Activated naive CD8-positive, alpha-beta T cell treated with anti-CD3 and anti-CD28 coated beads, Interleukin-2, amount 10 ng/mL, durations not matched to agents 7 days and 5 days (primary cell): ENCODE measurements at regions not wholly inside any gene's neighbourhood (a gene's known extent, or its start where the extent isn't known, plus 50 kb on each side); places are given as distances from the start of the nearest gene placed in this dataset.

ENCODE experiments used
- ATAC-seq: fragments of 150-1000 bp; cut with Tn5 transposase; one replicate; pipeline ENCODE4 v1.10.0; 2021; ENCODE audit warnings: low read depth, moderate library complexity
- POLR2A ChIA-PET: fragments of 350-600 bp; sonication (Branson Sonifier 250); formaldehyde crosslinking; loops from one replicate; lab custom pipeline; 2021; ENCODE audit warnings: antibody characterized with exemption; lab: Charles Lee
- DNase-seq: peaks from one replicate; pipeline ENCODE4 v3.0.0; 2021
- H3K27ac Mint-ChIP-seq: one replicate; pipeline ENCODE4 v1.8.0; 2022; ENCODE audit warnings: mild to moderate bottlenecking, mixed read lengths
- H3K27me3 Mint-ChIP-seq: one replicate; pipeline ENCODE4 v1.8.0; 2022; ENCODE audit warnings: mild to moderate bottlenecking, moderate library complexity, mixed read lengths
- H3K36me3 Mint-ChIP-seq: one replicate; pipeline ENCODE4 v1.8.0; 2021; ENCODE audit warnings: mild to moderate bottlenecking, mixed read lengths
- H3K4me1 Mint-ChIP-seq: one replicate; pipeline ENCODE4 v1.8.0; 2021; ENCODE audit warnings: mixed read lengths
- H3K4me3 Mint-ChIP-seq: one replicate; pipeline ENCODE4 v1.8.0; 2022; ENCODE audit warnings: mild to moderate bottlenecking, moderate library complexity, mixed read lengths
- H3K9me3 Mint-ChIP-seq: one replicate; pipeline ENCODE4 v1.8.0; 2021; ENCODE audit warnings: mixed read lengths

GRCh38 chr20:40257763-40258162 lies 431.3 kb downstream of the MAFB start:
- Mint-ChIP-seq H3K9me3 (no peaks in the 10 kb centered on the region), H3K4me3 (no peak overlapping the region), H3K27ac (no peak overlapping the region), H3K27me3 (no peaks in the 10 kb centered on the region), H3K4me1 (no peaks in the 10 kb centered on the region), H3K36me3 (no peaks in the 10 kb centered on the region)
- ATAC-seq = no peak
- POLR2A ChIA-PET = no interaction called here
- DNase-seq = no peak

GRCh38 chr20:40255365-40255764 lies 433.7 kb downstream of the MAFB start:
- DNase-seq = no peak
- H3K4me1 Mint-ChIP-seq = no peaks in the 10 kb centered on the region
- no peaks in the 10 kb centered on the region for H3K27me3 Mint-ChIP-seq
- H3K4me3 Mint-ChIP-seq = no peak overlapping the region
- no peaks in the 10 kb centered on the region for H3K9me3 Mint-ChIP-seq
- no peak for ATAC-seq
- no peak overlapping the region for H3K27ac Mint-ChIP-seq
- POLR2A ChIA-PET = no interaction called here
- H3K36me3 Mint-ChIP-seq = no peaks in the 10 kb centered on the region

GRCh38 chr20:40254023-40254772 lies 434.8 kb downstream of the MAFB start:
- Mint-ChIP-seq H3K4me3 (no peak overlapping the region), H3K27ac (no peak overlapping the region), H3K9me3 (no peaks in the 10 kb centered on the region), H3K4me1 (no peaks in the 10 kb centered on the region), H3K36me3 (no peaks in the 10 kb centered on the region), H3K27me3 (no peaks in the 10 kb centered on the region)
- POLR2A ChIA-PET = no interaction called here
- no peak for DNase-seq
- no peak for ATAC-seq

- POLR2A ChIA-PET = no interaction called here
- Mint-ChIP-seq H3K27me3 (no peaks in the 10 kb centered on the region), H3K9me3 (no peaks in the 10 kb centered on the region), H3K36me3 (no peaks in the 10 kb centered on the region), H3K4me3 (no peak overlapping the region), H3K4me1 (no peaks in the 10 kb centered on the region), H3K27ac (no peak overlapping the region)
- DNase-seq = no peak
- ATAC-seq = no peak
Measured at GRCh38 chr20:40251284-40251932, 437.6 kb downstream of the MAFB start.

GRCh38 chr20:40249805-40250204 lies 439.2 kb downstream of the MAFB start:
- Mint-ChIP-seq H3K36me3 (no peaks in the 10 kb centered on the region), H3K27ac (no peak overlapping the region), H3K27me3 (no peaks in the 10 kb centered on the region), H3K4me3 (no peak overlapping the region), H3K9me3 (no peaks in the 10 kb centered on the region), H3K4me1 (no peaks in the 10 kb centered on the region)
- DNase-seq = no peak
- ATAC-seq = no peak
- POLR2A ChIA-PET = no interaction called here

GRCh38 chr20:40245829-40246228 lies 443.2 kb downstream of the MAFB start:
- H3K36me3 Mint-ChIP-seq = no peaks in the 10 kb centered on the region
- H3K4me1 Mint-ChIP-seq = no peaks in the 10 kb centered on the region
- no peaks in the 10 kb centered on the region for H3K27me3 Mint-ChIP-seq
- DNase-seq = no peak
- ATAC-seq = no peak
- no peaks in the 10 kb centered on the region for H3K9me3 Mint-ChIP-seq
- POLR2A ChIA-PET = no interaction called here
- no peak overlapping the region for H3K27ac Mint-ChIP-seq
- no peak overlapping the region for H3K4me3 Mint-ChIP-seq

GRCh38 chr20:40244286-40244685 lies 444.8 kb downstream of the MAFB start:
- no peak for ATAC-seq
- no peaks in the 10 kb centered on the region for H3K27me3 Mint-ChIP-seq
- POLR2A ChIA-PET = no interaction called here
- no peaks in the 10 kb centered on the region for H3K9me3 Mint-ChIP-seq
- no peak for DNase-seq
- no peaks in the 10 kb centered on the region for H3K36me3 Mint-ChIP-seq
- H3K4me3 Mint-ChIP-seq = no peak overlapping the region
- H3K4me1 Mint-ChIP-seq = no peaks in the 10 kb centered on the region
- H3K27ac Mint-ChIP-seq = no peak overlapping the region

GRCh38 chr20:40241596-40242343 lies 447.3 kb downstream of the MAFB start:
- no peaks in the 10 kb centered on the region for H3K36me3 Mint-ChIP-seq
- no peaks in the 10 kb centered on the region for H3K9me3 Mint-ChIP-seq
- no peaks in the 10 kb centered on the region for H3K27me3 Mint-ChIP-seq
- no peak overlapping the region for H3K27ac Mint-ChIP-seq
- POLR2A ChIA-PET = no interaction called here
- DNase-seq (no peak), ATAC-seq (no peak)
- no peak overlapping the region for H3K4me3 Mint-ChIP-seq
- no peaks in the 10 kb centered on the region for H3K4me1 Mint-ChIP-seq

- Mint-ChIP-seq H3K36me3 (no peaks in the 10 kb centered on the region), H3K27ac (no peak overlapping the region), H3K9me3 (no peaks in the 10 kb centered on the region), H3K27me3 (peaks cover 2% of the 10 kb centered on the region), H3K4me1 (no peaks in the 10 kb centered on the region), H3K4me3 (no peak overlapping the region)
- ATAC-seq (no peak), DNase-seq (no peak)
- POLR2A ChIA-PET = no interaction called here
Measured at GRCh38 chr20:40238511-40238910, 450.5 kb downstream of the MAFB start.

- ATAC-seq (no peak), DNase-seq (no peak)
- Mint-ChIP-seq H3K9me3 (no peaks in the 10 kb centered on the region), H3K36me3 (no peaks in the 10 kb centered on the region), H3K27me3 (peaks cover 2% of the 10 kb centered on the region), H3K4me1 (no peaks in the 10 kb centered on the region), H3K27ac (no peak overlapping the region), H3K4me3 (no peak overlapping the region)
- POLR2A ChIA-PET = no interaction called here
Measured at GRCh38 chr20:40234593-40234992, 454.4 kb downstream of the MAFB start.

GRCh38 chr20:40233406-40233805 lies 455.6 kb downstream of the MAFB start:
- DNase-seq (no peak), ATAC-seq (no peak)
- no peaks in the 10 kb centered on the region for H3K4me1 Mint-ChIP-seq
- no peak overlapping the region for H3K27ac Mint-ChIP-seq
- no peak overlapping the region for H3K4me3 Mint-ChIP-seq
- no peaks in the 10 kb centered on the region for H3K36me3 Mint-ChIP-seq
- H3K9me3 Mint-ChIP-seq = no peaks in the 10 kb centered on the region
- peaks cover 2% of the 10 kb centered on the region for H3K27me3 Mint-ChIP-seq
- POLR2A ChIA-PET = no interaction called here

GRCh38 chr20:40232756-40233155 lies 456.3 kb downstream of the MAFB start:
- ATAC-seq = no peak
- Mint-ChIP-seq H3K27me3 (peaks cover 2% of the 10 kb centered on the region), H3K27ac (no peak overlapping the region), H3K4me1 (no peaks in the 10 kb centered on the region), H3K36me3 (no peaks in the 10 kb centered on the region), H3K4me3 (no peak overlapping the region), H3K9me3 (no peaks in the 10 kb centered on the region)
- POLR2A ChIA-PET = no interaction called here
- DNase-seq = no peak

- POLR2A ChIA-PET = no interaction called here
- ATAC-seq (no peak), DNase-seq (no peak)
- H3K4me1 Mint-ChIP-seq = no peaks in the 10 kb centered on the region
- H3K9me3 Mint-ChIP-seq = no peaks in the 10 kb centered on the region
- H3K4me3 Mint-ChIP-seq = no peak overlapping the region
- no peak overlapping the region for H3K27ac Mint-ChIP-seq
- H3K27me3 Mint-ChIP-seq = peaks cover 2% of the 10 kb centered on the region
- H3K36me3 Mint-ChIP-seq = no peaks in the 10 kb centered on the region
Measured at GRCh38 chr20:40232273-40232672, 456.8 kb downstream of the MAFB start.

GRCh38 chr20:40230486-40230885 lies 458.6 kb downstream of the MAFB start:
- POLR2A ChIA-PET = no interaction called here
- H3K4me1 Mint-ChIP-seq = no peaks in the 10 kb centered on the region
- no peak overlapping the region for H3K4me3 Mint-ChIP-seq
- H3K27me3 Mint-ChIP-seq = no peaks in the 10 kb centered on the region
- no peak for ATAC-seq
- H3K36me3 Mint-ChIP-seq = no peaks in the 10 kb centered on the region
- H3K9me3 Mint-ChIP-seq = no peaks in the 10 kb centered on the region
- DNase-seq = no peak
- H3K27ac Mint-ChIP-seq = no peak overlapping the region
